HG03469 (cell line): ENCODE measurements at regions not wholly inside any gene's neighbourhood (a gene's known extent, or its start where the extent isn't known, plus 50 kb on each side); places are given as distances from the start of the nearest gene placed in this dataset.

Source experiments
- ATAC-seq: cut with Tn5 transposase; IDR thresholded peaks from one replicate; pipeline ENCODE4 v1.9.1; 2021; ENCODE audit warnings: mild to moderate bottlenecking, moderate library complexity, moderate number of reproducible peaks; ENCODE audit not compliant: unreplicated experiment

GRCh38 chr9:82367016-82367415 is 378.4 kb downstream of the SPATA31D1 start:
- no peak for ATAC-seq

GRCh38 chr9:82367929-82368328 is 379.4 kb downstream of the SPATA31D1 start:
- no peak for ATAC-seq

DNA sequence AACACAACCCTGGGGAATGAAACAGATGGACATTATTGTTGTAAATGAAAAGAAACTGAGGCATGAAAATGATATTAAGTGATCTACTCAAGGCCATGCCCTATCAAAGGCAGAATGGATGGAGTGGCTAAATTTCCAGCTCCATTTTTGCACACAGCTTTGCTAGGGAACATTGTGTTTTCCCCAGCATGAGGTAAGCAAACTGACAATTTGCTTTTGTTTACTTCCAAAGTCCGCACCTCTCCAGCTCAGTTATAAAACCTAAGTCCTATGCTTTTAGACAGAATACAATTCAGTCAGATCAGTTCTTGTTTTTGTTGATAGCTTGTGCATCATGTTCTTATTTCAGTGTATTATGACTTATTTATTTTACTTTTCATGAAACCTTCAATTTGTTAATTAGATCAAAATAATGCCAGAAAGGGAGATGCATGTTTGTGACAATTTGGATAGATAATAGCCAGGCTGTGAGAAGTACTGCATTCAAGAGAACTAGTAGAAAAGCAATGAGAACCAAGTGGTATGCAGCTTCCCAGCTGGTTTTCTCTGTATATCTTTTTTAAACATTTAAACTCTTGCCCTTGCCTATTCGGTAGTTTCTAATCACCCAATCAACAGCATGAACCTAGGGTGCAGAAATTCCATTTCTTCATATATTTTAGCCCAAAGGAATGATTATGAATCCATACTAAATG is 380.8 kb downstream of the SPATA31D1 start:
- ATAC-seq: no peak

DNA sequence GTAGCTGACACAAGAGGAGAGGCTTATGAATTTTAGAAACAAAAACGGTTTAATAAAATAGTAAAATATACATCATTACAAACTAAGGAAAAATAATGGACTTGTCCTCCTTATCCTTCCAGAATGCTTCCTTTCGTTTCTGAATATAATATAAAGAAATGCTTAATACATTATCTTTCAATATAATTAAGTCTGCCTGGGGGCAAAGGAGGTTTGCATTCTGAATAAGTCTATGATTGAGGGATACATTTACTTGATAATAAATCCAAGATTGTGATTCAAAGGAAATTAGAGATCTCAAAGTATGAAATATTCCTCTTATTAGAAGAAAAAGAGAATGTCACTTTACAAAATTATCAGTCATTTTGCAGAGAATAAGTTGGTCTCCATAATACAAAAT is 386.5 kb downstream of the SPATA31D1 start:
- ATAC-seq: no peak

DNA sequence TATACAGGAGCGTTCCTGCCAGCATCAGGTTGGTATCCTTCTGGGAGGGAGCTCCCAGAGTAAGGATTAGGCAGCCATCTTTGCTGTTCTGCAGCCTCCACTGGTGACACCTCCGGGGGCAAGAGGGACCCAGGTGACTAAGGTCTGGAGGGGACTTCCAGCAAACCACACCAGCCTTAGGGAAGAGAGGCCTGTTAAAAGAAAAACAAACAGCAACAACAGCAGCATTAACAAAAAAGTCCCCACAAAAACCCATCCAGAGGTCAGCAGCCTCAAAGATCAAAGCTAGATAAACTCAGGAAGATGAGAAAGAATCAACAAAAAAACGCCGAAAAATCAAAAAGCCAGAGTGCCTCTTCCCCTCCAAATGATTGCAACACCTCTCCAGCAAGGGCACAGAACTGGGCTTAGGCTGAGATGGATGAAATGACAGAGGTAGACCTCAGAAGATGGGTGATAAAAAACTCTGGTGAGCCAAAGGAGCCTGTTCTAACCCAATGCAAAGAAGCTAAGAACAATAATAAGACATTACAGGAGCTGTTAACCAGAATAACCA is 388.2 kb downstream of the SPATA31D1 start:
- ATAC-seq: no peak

- ATAC-seq: no peak
These were observed 394.5 kb downstream of the SPATA31D1 start for GRCh38 chr9:82382887-82383616.

GRCh38 chr9:82385633-82386032 is 397.1 kb downstream of the SPATA31D1 start:
- no peak for ATAC-seq

DNA sequence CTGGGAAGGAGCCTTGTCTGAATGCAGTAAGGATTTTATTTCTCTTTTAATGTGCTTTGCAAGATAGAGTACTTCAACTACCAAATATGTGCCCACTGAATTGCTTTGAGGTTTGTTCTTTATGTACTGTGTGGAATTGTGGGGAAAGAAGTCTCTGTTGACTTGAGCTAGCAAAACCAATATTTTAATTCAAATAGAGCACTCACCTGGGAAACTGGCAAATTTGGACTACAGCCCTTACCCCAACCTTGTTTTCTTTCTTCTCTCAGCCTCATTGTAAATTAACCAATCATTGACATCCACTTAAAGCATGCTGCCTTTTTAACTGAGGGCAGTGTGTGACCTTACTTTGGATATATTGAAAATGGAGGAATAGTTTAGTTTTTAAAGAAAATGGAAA is 409.0 kb downstream of the SPATA31D1 start:
- ATAC-seq: no peak

DNA sequence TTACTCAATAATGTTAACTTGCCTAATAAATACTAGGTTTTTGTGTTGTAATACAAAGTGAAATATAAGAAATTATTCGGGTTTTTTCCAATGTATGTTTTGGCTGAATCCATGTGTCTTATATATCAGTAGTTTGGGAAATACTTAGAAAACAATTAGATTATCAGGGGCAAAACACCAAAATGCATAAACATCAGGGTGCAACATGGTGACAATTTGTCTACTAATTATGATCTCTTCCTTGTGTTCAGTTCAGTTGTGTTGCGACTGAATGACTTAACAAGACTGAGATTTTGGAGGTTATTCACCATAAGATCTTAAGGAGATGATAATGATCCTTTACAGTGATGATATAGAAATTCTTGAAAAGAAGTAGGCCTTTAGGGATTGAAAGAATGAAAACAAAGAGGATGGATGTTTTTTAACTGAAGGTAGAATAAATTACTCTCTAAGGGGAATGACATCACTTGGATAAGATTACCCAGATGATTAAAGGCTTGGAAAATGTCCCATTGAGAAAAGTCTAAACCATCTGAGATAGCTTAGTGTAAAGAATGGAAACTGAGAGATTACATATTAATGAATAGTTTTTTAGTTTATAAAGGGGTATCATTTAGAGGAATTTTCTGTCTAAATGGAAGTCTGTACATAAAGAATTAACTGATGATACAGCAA is 415.8 kb downstream of the SPATA31D1 start:
- no peak for ATAC-seq

GRCh38 chr9:82404881-82405280 is 416.3 kb downstream of the SPATA31D1 start:
- no peak for ATAC-seq

GRCh38 chr9:82406456-82407085 is 418.0 kb downstream of the SPATA31D1 start:
- ATAC-seq: no peak

DNA sequence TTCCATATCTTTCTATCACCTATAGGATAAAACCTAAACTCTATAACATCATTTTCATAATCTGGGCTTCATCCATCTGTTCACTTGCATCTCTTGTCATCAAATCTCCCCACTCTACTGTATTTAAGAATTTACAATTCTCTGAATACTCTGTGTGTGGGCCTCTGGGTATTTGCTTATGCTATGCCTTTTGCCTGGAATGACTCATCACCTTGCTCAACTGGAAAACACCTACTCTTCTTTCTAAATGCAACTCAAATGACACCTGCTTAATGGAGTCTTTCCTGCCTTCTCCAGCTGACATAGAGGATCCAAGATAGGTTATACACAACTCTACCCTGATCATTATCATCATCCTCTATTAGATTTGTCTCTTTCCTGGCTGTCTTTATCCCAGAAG is 421.7 kb downstream of the SPATA31D1 start:
- ATAC-seq: peak; percentile 95

GRCh38 chr9:82410866-82411265 is 422.3 kb downstream of the SPATA31D1 start:
- ATAC-seq: no peak

DNA sequence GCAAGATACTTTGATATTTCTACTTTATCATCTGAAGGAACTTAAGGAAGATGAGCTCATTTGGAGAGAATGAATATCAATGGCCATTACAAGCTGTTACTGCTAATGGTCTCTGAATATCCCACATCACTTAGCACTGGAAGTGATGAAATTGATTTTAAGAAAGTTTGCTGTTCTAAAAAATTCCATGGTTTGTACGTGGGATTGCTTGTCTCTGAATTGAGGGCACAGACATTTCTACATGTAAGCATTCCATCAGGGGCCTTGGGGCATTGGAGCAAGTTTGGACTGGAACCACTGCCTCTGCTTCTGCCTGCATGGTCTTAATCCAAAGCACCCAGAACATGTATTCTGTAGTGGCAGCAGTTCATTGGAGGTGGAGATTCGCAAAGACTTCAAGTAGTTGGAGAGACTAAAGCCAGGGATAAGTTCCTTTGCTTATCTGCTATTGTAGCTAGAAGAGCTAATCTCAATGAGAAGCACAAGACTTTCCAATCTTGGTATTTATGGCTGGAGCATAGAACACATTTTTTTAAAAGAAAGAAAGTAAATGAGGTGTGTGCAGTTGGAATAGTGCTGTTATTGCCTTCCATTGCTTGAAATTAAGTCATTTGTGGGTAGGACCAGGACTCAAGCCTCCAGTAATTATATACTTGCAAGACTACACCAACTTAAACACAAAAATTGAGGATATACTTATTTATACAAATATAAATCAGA is 424.2 kb downstream of the SPATA31D1 start:
- ATAC-seq: no peak

DNA sequence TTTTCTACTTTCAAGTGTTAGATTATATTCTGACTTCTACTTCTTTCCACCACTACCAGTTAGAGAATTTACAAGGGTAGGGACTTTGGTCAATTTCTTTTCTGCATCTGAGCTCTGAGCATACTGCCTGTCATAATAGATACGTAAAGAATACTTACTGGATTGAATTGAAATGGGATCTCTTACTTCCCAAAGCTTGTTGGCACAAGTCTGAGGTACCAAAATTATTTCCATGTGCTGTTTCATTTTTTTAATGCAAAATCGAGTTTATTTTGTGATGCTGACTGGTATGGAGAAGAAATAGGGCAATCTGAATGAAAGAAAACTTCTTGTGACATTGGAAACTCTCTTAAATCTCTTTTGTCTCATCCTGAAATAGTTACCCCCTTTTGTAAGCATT is 428.9 kb downstream of the SPATA31D1 start:
- no peak for ATAC-seq

DNA sequence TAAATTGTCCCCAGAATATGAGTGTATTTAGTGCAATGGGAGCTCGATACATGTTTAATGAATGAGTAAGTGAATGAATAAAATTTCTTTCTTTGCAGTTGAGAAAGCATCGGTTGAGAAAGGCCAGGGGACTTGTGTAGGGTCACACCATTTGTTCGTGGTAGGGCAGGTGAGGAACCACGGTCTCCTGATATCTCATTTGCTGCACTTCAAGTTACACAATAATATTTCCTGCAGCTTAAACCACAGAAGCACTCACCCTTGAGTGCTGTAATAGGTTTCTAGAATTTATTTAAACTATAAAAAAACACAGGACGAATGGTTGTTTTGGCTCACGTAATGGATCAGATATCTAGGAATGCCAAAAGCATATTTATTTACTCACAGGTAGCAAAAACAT is 429.8 kb downstream of the SPATA31D1 start:
- ATAC-seq: no peak

GRCh38 chr9:82419696-82420486 is 431.3 kb downstream of the SPATA31D1 start:
- ATAC-seq: no peak

GRCh38 chr9:82421498-82421897 is 432.9 kb downstream of the SPATA31D1 start:
- ATAC-seq: no peak

GRCh38 chr9:82423700-82424099 is 435.1 kb downstream of the SPATA31D1 start:
- no peak for ATAC-seq
